GM21526 (cell line): ENCODE measurements at regions not wholly inside any gene's neighbourhood (a gene's known extent, or its start where the extent isn't known, plus 50 kb on each side); places are given as distances from the start of the nearest gene placed in this dataset.
"Not testable (repeated sequence)": the region's sequence is repeated elsewhere in the genome, so short reads cannot be mapped to it uniquely, and the experiment has no call there.

Source experiments
- ATAC-seq: cut with Tn5 transposase; IDR thresholded peaks from one replicate; pipeline ENCODE4 v1.9.1; 2021; ENCODE audit warnings: moderate library complexity; ENCODE audit not compliant: unreplicated experiment, low FRiP score

GRCh38 chr2:193517615-193518014 is 1322.9 kb upstream of the TMEFF2 start:
- ATAC-seq, result no peak

- ATAC-seq, result no peak
Measured at GRCh38 chr2:193506035-193506434, 1311.3 kb upstream of the TMEFF2 start.

DNA sequence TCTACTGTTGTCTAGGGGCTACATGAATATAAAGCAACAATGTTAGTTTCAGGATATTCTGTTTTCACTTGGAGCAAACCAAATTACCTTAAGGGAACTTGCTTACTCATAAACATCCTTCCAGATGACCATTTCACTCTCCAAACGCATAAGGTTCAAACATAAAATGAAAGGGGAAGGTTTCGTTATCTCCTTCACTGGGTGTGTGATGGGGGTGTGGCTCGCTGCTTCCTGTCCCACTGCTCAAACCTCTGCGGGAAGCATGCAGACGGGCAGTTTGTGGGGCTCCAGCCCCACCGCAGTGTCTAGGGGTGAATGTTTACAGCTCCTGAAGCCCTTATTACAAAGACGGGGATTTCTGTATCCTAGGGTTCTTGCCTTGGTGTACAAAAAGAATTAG is 1310.9 kb upstream of the TMEFF2 start:
- ATAC-seq, result no peak

- ATAC-seq, result no peak
Measured at GRCh38 chr2:193502363-193503035, 1307.8 kb upstream of the TMEFF2 start.

- ATAC-seq, result no peak
Measured at GRCh38 chr2:193496786-193497185, 1302.1 kb upstream of the TMEFF2 start.

- ATAC-seq, result peak; percentile 99
Measured at GRCh38 chr2:193482557-193482956, 1287.8 kb upstream of the TMEFF2 start.

GRCh38 chr2:193480187-193480586 is 1285.5 kb upstream of the TMEFF2 start:
- no peak for ATAC-seq

DNA sequence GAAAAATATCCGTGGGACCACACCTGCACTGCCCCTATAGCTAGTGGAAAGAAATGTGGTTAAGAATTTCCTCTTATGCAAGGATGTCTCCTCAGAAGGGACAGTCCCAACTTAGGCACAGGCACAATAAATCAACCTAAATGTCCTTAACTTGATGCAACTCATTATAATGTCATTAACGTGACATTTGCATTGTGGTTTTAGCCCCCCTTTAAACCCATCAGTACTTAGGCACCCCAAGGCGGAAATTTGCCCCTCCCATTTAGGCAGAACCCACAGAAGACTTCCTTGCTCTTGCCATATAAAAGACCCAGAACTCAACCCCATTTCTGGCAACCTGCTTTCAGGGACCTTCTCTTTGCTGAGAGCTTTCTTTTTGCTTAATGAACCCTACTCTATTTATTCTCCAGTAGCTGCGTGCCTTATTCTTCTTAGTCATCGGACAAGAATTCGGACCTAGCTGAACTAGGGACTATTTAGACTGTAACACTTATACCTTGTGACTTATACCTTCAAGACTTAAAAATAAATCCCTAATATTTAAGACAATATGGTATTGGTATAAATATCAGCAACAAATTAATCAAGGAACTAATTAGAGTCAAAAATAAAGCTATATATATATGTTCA is 1281.6 kb upstream of the TMEFF2 start:
- no peak for ATAC-seq

DNA sequence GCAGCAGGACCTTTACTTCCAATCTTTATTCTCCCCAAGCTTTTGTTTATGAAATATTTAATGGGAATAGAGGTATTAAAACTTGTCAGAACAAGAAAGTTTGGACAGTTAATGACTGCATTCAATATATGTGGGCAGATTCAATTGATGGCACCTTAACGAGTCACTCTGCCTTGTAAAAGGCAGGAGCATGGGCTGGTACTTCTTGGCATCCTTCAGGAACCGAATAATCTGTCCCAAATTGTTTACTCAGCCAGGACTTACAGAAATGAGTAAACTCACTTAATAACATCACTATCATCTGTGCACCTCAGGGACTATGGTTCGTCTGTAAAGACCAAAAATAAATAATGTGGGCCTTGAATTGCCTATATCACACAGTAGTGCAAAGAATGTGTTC is 1280.3 kb upstream of the TMEFF2 start:
- ATAC-seq, result no peak

DNA sequence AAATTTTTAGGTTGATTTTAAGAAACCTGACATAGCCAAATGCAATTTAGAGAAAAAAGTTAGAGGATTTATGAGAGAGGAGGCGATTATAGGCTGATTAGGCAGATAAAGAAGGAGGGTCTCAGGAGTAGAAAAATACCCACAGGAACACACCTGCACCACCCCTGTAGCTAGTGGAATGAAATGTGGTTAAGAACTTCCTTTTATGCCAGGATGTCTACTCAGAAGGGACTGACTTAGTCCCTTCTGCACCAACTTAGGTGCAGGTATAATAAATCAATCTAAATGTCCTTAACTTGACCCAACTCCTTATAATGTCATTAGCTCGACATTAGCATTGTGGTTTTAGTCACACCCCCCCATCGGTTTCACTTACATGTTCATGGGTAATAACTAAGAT is 1274.5 kb upstream of the TMEFF2 start:
- ATAC-seq, result no peak

- no peak for ATAC-seq
Measured at GRCh38 chr2:193467276-193467987, 1272.7 kb upstream of the TMEFF2 start.

DNA sequence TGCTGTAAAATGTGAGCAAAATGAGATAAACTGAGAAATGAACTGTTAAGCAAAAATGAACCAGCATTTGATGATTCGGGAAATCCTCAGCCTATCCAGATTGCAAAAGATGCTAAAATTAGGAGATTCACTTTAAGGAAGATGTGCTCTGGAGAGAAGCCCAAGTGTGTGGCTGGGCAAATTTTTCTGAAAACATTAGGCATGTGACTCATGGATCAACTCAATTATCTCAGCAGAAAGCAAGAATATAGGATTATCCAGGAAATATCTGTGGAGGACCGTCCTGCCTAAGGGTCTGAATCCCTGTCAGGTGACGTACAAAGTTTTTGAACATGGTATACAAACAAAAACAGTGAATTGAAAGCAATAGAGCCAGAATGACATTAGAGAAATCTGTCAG is 1268.3 kb upstream of the TMEFF2 start:
- ATAC-seq, result no peak

DNA sequence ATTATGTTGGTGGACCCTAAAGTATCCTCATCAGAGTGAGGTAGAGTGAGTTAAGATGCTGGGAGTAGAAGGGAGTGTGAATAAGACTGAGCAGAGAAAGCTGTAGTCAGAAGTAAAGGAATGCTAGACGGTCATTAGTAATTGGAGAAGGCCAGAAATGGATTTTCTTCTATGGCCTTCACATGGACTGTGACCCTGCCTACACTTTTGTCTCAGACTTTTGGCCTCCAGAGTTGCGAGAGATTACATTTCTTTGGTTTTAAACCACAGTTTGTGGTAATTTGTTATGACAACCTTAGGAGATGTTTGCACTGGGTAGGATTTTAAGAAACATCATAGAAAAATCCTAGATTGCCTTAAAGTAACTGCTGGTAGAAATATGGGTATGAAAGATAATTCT is 1267.7 kb upstream of the TMEFF2 start:
- ATAC-seq, result no peak

GRCh38 chr2:193461431-193461934 is 1266.8 kb upstream of the TMEFF2 start:
- ATAC-seq, result no peak

- no peak for ATAC-seq
Measured at GRCh38 chr2:193446967-193447366, 1252.2 kb upstream of the TMEFF2 start.

GRCh38 chr2:193442293-193442692 is 1247.6 kb upstream of the TMEFF2 start:
- no peak for ATAC-seq

GRCh38 chr2:193428336-193428818 is 1233.6 kb upstream of the TMEFF2 start:
- no peak for ATAC-seq

- ATAC-seq, result not testable (repeated sequence)
Measured at GRCh38 chr2:193412368-193412767, 1217.6 kb upstream of the TMEFF2 start.

- no peak for ATAC-seq
Measured at GRCh38 chr2:193409951-193410350, 1215.2 kb upstream of the TMEFF2 start.

GRCh38 chr2:193382583-193382982 is 1187.8 kb upstream of the TMEFF2 start:
- ATAC-seq, result no peak

- ATAC-seq, result no peak
Measured at GRCh38 chr2:193377789-193378188, 1183.1 kb upstream of the TMEFF2 start.
